ENCODE measurements at regions not wholly inside any gene's neighbourhood (a gene's known extent, or its start where the extent isn't known, plus 50 kb on each side); places are given as distances from the start of the nearest gene placed in this dataset.

DNA sequence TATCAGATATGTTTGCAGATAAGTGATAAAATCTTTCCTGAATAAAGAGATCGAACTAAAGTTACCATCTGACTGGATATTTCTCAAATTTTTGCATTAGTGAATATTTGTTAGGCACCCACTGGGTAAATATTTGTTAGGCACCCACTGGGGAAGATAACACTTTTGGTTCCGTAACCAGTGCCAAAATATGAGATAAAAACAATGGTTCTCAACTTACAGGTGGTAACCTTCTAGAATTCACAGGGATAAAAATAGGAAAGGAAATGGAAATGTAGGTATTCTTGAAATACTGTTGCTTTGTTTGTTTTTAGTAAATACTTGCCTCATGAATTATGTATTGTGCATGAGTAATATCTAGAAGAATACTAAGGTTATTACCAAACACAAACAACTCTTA, 245.0 kb upstream of the KHDRBS2 start:
- TF ChIP-seq, protein P1, sequence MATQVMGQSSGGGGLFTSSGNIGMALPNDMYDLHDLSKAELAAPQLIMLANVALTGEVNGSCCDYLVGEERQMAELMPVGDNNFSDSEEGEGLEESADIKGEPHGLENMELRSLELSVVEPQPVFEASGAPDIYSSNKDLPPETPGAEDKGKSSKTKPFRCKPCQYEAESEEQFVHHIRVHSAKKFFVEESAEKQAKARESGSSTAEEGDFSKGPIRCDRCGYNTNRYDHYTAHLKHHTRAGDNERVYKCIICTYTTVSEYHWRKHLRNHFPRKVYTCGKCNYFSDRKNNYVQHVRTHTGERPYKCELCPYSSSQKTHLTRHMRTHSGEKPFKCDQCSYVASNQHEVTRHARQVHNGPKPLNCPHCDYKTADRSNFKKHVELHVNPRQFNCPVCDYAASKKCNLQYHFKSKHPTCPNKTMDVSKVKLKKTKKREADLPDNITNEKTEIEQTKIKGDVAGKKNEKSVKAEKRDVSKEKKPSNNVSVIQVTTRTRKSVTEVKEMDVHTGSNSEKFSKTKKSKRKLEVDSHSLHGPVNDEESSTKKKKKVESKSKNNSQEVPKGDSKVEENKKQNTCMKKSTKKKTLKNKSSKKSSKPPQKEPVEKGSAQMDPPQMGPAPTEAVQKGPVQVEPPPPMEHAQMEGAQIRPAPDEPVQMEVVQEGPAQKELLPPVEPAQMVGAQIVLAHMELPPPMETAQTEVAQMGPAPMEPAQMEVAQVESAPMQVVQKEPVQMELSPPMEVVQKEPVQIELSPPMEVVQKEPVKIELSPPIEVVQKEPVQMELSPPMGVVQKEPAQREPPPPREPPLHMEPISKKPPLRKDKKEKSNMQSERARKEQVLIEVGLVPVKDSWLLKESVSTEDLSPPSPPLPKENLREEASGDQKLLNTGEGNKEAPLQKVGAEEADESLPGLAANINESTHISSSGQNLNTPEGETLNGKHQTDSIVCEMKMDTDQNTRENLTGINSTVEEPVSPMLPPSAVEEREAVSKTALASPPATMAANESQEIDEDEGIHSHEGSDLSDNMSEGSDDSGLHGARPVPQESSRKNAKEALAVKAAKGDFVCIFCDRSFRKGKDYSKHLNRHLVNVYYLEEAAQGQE (IDR thresholded peaks at IDR 0.05; ENCODE audit: low read depth) = no peak
- TF ChIP-seq TAF1 (IDR thresholded peaks at IDR 0.05; ENCODE audit: low read depth) (no peak), FOXM1 (IDR thresholded peaks at IDR 0.05; ENCODE audit: borderline replicate concordance, low read depth) (no peak), ZBTB7A (IDR thresholded peaks at IDR 0.05; ENCODE audit: low read depth) (no peak), CREB1 (IDR thresholded peaks at IDR 0.05; ENCODE audit: low read depth) (no peak), EGR1 (IDR thresholded peaks at IDR 0.05) (no peak), RAD21 (IDR thresholded peaks at IDR 0.05; ENCODE audit: low read depth) (no peak), NFIC (IDR thresholded peaks at IDR 0.05) (no peak)

DNA sequence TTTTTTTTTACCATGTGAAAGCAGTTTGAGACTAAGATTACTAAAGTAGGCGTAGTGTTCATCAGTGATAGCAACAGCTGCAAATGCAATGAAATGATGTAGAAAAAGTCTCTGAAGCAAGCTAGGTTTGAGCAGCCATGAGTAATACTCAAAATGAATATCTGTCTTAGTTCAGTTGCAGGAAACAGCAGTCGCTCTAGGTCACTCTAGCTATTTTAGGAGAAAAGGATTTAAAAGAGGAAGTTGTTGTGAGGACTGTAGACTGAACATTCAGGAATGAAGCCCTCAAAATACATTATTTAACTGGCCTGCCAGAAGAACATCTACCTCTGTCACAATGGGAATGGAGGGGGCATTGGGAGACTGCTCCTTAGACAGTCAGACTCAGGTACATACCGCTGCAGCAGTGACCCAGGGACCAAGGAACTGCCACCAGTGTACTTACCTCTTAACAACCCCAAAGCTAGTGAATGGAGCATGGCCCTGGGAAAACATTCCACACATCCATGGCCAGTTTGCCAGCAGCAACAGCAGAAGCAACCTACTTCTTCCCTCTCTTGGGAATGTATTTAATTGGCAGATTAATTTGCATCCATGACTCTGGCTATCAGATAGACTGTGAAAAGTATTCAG, 243.0 kb upstream of the KHDRBS2 start:
- TF ChIP-seq EGR1 (IDR thresholded peaks at IDR 0.05) (no peak), MAX (IDR thresholded peaks at IDR 0.05) (no peak), CREB1 (IDR thresholded peaks at IDR 0.05; ENCODE audit: low read depth) (no peak), NFIC (IDR thresholded peaks at IDR 0.05) (no peak), CEBPB (IDR thresholded peaks at IDR 0.05) (no peak), TCF12 (IDR thresholded peaks at IDR 0.05; ENCODE audit: low read depth) (no peak), YY1 (IDR thresholded peaks at IDR 0.05; ENCODE audit: low read depth) (no peak), TAF1 (IDR thresholded peaks at IDR 0.05; ENCODE audit: low read depth) (no peak), ZBTB7A (IDR thresholded peaks at IDR 0.05; ENCODE audit: low read depth) (no peak), FOXM1 (IDR thresholded peaks at IDR 0.05; ENCODE audit: borderline replicate concordance, low read depth) (no peak), TEAD4 (IDR thresholded peaks at IDR 0.05) (no peak), EP300 (IDR thresholded peaks at IDR 0.05; ENCODE audit: borderline replicate concordance) (no peak), RAD21 (IDR thresholded peaks at IDR 0.05; ENCODE audit: low read depth) (no peak)
- TF ChIP-seq, protein P1 (IDR thresholded peaks at IDR 0.05; ENCODE audit: low read depth) = no peak
- TF ChIP-seq, protein P2, sequence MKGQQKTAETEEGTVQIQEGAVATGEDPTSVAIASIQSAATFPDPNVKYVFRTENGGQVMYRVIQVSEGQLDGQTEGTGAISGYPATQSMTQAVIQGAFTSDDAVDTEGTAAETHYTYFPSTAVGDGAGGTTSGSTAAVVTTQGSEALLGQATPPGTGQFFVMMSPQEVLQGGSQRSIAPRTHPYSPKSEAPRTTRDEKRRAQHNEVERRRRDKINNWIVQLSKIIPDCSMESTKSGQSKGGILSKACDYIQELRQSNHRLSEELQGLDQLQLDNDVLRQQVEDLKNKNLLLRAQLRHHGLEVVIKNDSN (IDR thresholded peaks at IDR 0.05) = no peak

DNA sequence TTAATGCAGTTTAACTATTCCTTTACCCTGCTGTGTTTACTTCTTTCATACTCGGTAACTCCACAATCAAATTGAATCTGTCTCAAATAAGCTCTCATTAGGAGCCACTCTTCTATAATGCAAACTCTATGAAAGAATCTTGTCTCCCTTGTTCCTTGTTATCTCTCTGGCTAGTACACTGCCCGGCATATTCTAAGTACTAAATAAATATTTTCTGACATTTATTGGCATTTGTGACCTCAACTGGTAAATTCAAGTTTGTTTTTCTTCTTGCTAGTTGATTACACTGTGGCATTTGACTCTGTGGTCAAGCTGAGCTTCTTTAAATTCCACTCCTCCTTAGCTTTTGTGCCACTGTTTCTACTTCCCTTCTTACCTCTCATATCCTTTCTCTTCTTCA, 237.6 kb upstream of the KHDRBS2 start:
- TF ChIP-seq EP300 (IDR thresholded peaks at IDR 0.05; ENCODE audit: borderline replicate concordance) = no peak
- TF ChIP-seq EGR1 (IDR thresholded peaks at IDR 0.05) = no peak
- no peak for TF ChIP-seq FOXM1 (IDR thresholded peaks at IDR 0.05; ENCODE audit: borderline replicate concordance, low read depth)
- TF ChIP-seq TEAD4 (IDR thresholded peaks at IDR 0.05) = no peak
- no peak for TF ChIP-seq YY1 (IDR thresholded peaks at IDR 0.05; ENCODE audit: low read depth)
- no peak for TF ChIP-seq RAD21 (IDR thresholded peaks at IDR 0.05; ENCODE audit: low read depth)
- no peak for TF ChIP-seq TAF1 (IDR thresholded peaks at IDR 0.05; ENCODE audit: low read depth)
- TF ChIP-seq, protein P2 (IDR thresholded peaks at IDR 0.05) = no peak
- TF ChIP-seq, protein P1 (IDR thresholded peaks at IDR 0.05; ENCODE audit: low read depth) = no peak
- no peak for TF ChIP-seq TCF12 (IDR thresholded peaks at IDR 0.05; ENCODE audit: low read depth)
- no peak for TF ChIP-seq CREB1 (IDR thresholded peaks at IDR 0.05; ENCODE audit: low read depth)
- no peak for TF ChIP-seq CEBPB (IDR thresholded peaks at IDR 0.05)
- no peak for TF ChIP-seq ZBTB7A (IDR thresholded peaks at IDR 0.05; ENCODE audit: low read depth)
- TF ChIP-seq NFIC (IDR thresholded peaks at IDR 0.05) = no peak
- TF ChIP-seq MAX (IDR thresholded peaks at IDR 0.05) = no peak

DNA sequence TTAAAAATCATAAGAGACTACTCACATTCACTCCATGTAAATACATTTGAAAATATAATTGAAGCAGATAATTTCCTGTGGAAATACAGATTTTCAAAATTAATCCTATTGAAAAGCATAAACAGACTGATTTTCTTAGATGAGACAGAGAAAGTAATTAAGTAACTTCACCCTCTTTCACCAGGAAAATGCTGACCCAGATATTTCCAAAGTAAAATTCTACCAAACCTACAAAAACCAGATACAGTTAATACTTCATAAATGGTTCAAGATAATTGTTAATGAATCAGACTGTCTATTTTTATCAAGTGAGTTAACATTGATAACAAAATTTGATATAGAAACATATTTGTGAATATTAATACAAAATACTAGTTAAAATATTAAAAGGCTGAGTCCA, 233.5 kb upstream of the KHDRBS2 start:
- no peak for TF ChIP-seq EGR1 (IDR thresholded peaks at IDR 0.05)
- TF ChIP-seq, protein P1 (IDR thresholded peaks at IDR 0.05; ENCODE audit: low read depth) = no peak
- no peak for TF ChIP-seq CREB1 (IDR thresholded peaks at IDR 0.05; ENCODE audit: low read depth)
- no peak for TF ChIP-seq NFIC (IDR thresholded peaks at IDR 0.05)
- no peak for TF ChIP-seq TEAD4 (IDR thresholded peaks at IDR 0.05)
- TF ChIP-seq EP300 (IDR thresholded peaks at IDR 0.05; ENCODE audit: borderline replicate concordance) = no peak
- TF ChIP-seq RAD21 (IDR thresholded peaks at IDR 0.05; ENCODE audit: low read depth) = no peak
- no peak for TF ChIP-seq FOXM1 (IDR thresholded peaks at IDR 0.05; ENCODE audit: borderline replicate concordance, low read depth)
- no peak for TF ChIP-seq YY1 (IDR thresholded peaks at IDR 0.05; ENCODE audit: low read depth)
- no peak for TF ChIP-seq TAF1 (IDR thresholded peaks at IDR 0.05; ENCODE audit: low read depth)
- TF ChIP-seq MAX (IDR thresholded peaks at IDR 0.05) = no peak
- TF ChIP-seq, protein P2 (IDR thresholded peaks at IDR 0.05) = no peak
- no peak for TF ChIP-seq ZBTB7A (IDR thresholded peaks at IDR 0.05; ENCODE audit: low read depth)
- TF ChIP-seq TCF12 (IDR thresholded peaks at IDR 0.05; ENCODE audit: low read depth) = no peak
- no peak for TF ChIP-seq CEBPB (IDR thresholded peaks at IDR 0.05)
